Keratinocyte (primary cell): ENCODE measurements at regions not wholly inside any gene's neighbourhood (a gene's known extent, or its start where the extent isn't known, plus 50 kb on each side); places are given as distances from the start of the nearest gene placed in this dataset.

Source experiments
- DNase-seq: peaks from one replicate; pipeline ENCODE4 v3.0.0-alpha.2; 2011; ENCODE audit warnings: low read depth, missing footprints, low spot score
- FAIRE-seq: peaks from 2 replicates; lab custom pipeline; 2011; peaks lifted over from hg19 to GRCh38; lab: Jason Lieb, UNC
- H2AFZ ChIP-seq: 2 replicates; pipeline ENCODE4 v1.6.0; 2012; ENCODE audit warnings: low read length, control low read depth, inconsistent platforms; ENCODE audit not compliant: control insufficient read depth
- H3K27ac ChIP-seq: 2 replicates; pipeline ENCODE4 v1.5.1; 2011; ENCODE audit warnings: low read length; ENCODE audit not compliant: control insufficient read depth, insufficient read depth
- H3K27me3 ChIP-seq: 3 replicates; pipeline ENCODE4 v1.6.0; 2011; ENCODE audit warnings: low read length; ENCODE audit not compliant: control insufficient read depth, insufficient read depth; ENCODE audit errors: extremely low read depth
- H3K36me3 ChIP-seq, 2 experiments: 2 replicates in 1 of 2; 3 replicates in 1 of 2; pipeline ENCODE4 v1.5.1; 2011; ENCODE audit warnings: low read length in 2 of 2, mild to moderate bottlenecking in 1 of 2; ENCODE audit not compliant: control insufficient read depth in 2 of 2, insufficient read depth in 2 of 2; ENCODE audit errors: extremely low read depth in 1 of 2
- H3K4me1 ChIP-seq: 3 replicates; pipeline ENCODE4 v1.5.1; 2011; ENCODE audit warnings: low read length; ENCODE audit not compliant: control insufficient read depth, insufficient read depth; ENCODE audit errors: extremely low read depth
- H3K4me2 ChIP-seq: 3 replicates; pipeline ENCODE4 v1.6.0; 2011; ENCODE audit warnings: low read depth, low read length; ENCODE audit not compliant: control insufficient read depth, insufficient read depth; ENCODE audit errors: extremely low read depth
- H3K4me3 ChIP-seq, 3 experiments: fragments of 200-600 bp in 1 of 3; sonication (generic) in 1 of 3; 2 replicates in 2 of 3; 3 replicates in 1 of 3; pipeline ENCODE4 v1.5.1; 2011 to 2016; ENCODE audit warnings: low read length in 3 of 3, mild to moderate bottlenecking in 3 of 3, control low read depth in 2 of 3, inconsistent platforms in 1 of 3, low read depth in 1 of 3, mixed read lengths in 1 of 3, mixed run types in 1 of 3, moderate library complexity in 1 of 3; ENCODE audit not compliant: control insufficient read depth in 2 of 3, insufficient read depth in 2 of 3; ENCODE audit errors: extremely low read depth in 1 of 3
- H3K79me2 ChIP-seq: 2 replicates; pipeline ENCODE4 v1.6.0; 2012; ENCODE audit warnings: low read length; ENCODE audit not compliant: control insufficient read depth, insufficient read depth
- H3K9ac ChIP-seq: 3 replicates; pipeline ENCODE4 v1.6.0; 2011; ENCODE audit warnings: low read length; ENCODE audit not compliant: control insufficient read depth, insufficient read depth; ENCODE audit errors: extremely low read depth
- H3K9me1 ChIP-seq: 3 replicates; pipeline ENCODE4 v1.6.0; 2011; ENCODE audit warnings: low read length; ENCODE audit not compliant: control insufficient read depth, insufficient read depth; ENCODE audit errors: extremely low read depth
- H3K9me3 ChIP-seq: 2 replicates; pipeline ENCODE4 v1.5.1; 2012; ENCODE audit warnings: low read depth, low read length; ENCODE audit not compliant: control insufficient read depth
- H4K20me1 ChIP-seq: 3 replicates; pipeline ENCODE4 v1.6.0; 2011; ENCODE audit warnings: low read length; ENCODE audit not compliant: control insufficient read depth, insufficient read depth; ENCODE audit errors: extremely low read depth
- CTCF ChIP-seq, 3 experiments: IDR thresholded peaks in 1 of 3; conservative IDR thresholded peaks in 1 of 3; optimal IDR thresholded peaks in 1 of 3; 2 replicates in 2 of 3; 3 replicates in 1 of 3; pipeline versions ENCODE3 to v1.5.1; 2011; ENCODE audit warnings: low read length in 3 of 3, mild to moderate bottlenecking in 3 of 3, moderate library complexity in 2 of 3, control low read depth in 1 of 3, inconsistent platforms in 1 of 3; ENCODE audit not compliant: insufficient read depth in 2 of 3; ENCODE audit errors: extremely low read depth in 1 of 3
- EZH2 ChIP-seq: IDR thresholded peaks from one replicate; pipeline ENCODE4 v1.6.1; 2012; ENCODE audit warnings: inconsistent platforms, mild to moderate bottlenecking, low read length, moderate library complexity
- dilution Hi-C: fragments of 300-500 bp; cut with MboI; formaldehyde crosslinking; loops from one replicate; pipeline ENCODE4 v1.7.0; 2020; ENCODE audit warnings: low sequenced_read_pairs; ENCODE audit not compliant: extremely low pct_ligation_motif_present

GRCh38 chr6:168834042-168834587, 393.1 kb downstream of the SMOC2 start:
- TF ChIP-seq CTCF (optimal IDR thresholded peaks at IDR 0.05 in 1 of 3, IDR thresholded peaks at IDR 0.05 in 1 of 3, conservative IDR thresholded peaks at IDR 0.05 in 1 of 3; ENCODE audit: extremely low read depth in 1 of 3, insufficient read depth in 2 of 3, low read length in 3 of 3) (no peak), EZH2 (no peak)
- H2AFZ ChIP-seq, result no peak overlapping the region
- H3K4me1 ChIP-seq, result no peaks in the 10 kb centered on the region
- H3K36me3 ChIP-seq, result no peaks in the 10 kb centered on the region
- no peaks in the 10 kb centered on the region for H3K27me3 ChIP-seq
- H3K27ac ChIP-seq, result no peak overlapping the region
- no peak overlapping the region for H3K9ac ChIP-seq
- no peak for DNase-seq
- H3K4me2 ChIP-seq, result no peak overlapping the region
- dilution Hi-C loops, result no loop called here
- no peak overlapping the region for H3K4me3 ChIP-seq
- no peaks in the 10 kb centered on the region for H3K9me1 ChIP-seq
- H3K9me3 ChIP-seq, result no peaks in the 10 kb centered on the region
- no peaks in the 10 kb centered on the region for H4K20me1 ChIP-seq
- FAIRE-seq, result no peak
- H3K79me2 ChIP-seq, result no peaks in the 10 kb centered on the region

DNA sequence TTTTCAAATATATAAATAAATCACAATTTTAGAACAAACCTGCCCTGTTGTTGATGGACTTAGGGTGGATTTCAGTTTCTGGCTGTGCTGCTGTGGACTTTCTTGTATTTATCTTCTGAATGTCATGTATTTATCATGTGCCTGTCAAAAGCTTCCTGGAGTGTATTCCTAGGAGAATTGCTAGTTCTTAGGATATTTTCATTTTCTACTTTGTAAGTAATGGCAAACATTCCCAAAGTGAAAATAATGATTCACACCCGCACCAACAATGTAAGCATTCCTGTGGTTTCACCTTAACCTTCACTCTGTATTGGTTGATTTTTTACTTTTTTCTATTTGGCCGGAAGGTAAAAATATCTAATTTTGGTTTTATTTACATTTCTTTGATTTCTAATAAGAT, 387.8 kb downstream of the SMOC2 start:
- TF ChIP-seq CTCF (optimal IDR thresholded peaks at IDR 0.05 in 1 of 3, IDR thresholded peaks at IDR 0.05 in 1 of 3, conservative IDR thresholded peaks at IDR 0.05 in 1 of 3; ENCODE audit: extremely low read depth in 1 of 3, insufficient read depth in 2 of 3, low read length in 3 of 3), result no peak
- no peak for TF ChIP-seq EZH2
- no peak overlapping the region for H2AFZ ChIP-seq
- H3K9me3 ChIP-seq, result no peaks in the 10 kb centered on the region
- no peak for FAIRE-seq
- no peaks in the 10 kb centered on the region for H3K27me3 ChIP-seq
- H3K36me3 ChIP-seq, result no peaks in the 10 kb centered on the region
- no peaks in the 10 kb centered on the region for H4K20me1 ChIP-seq
- no peak overlapping the region for H3K9ac ChIP-seq
- H3K27ac ChIP-seq, result no peak overlapping the region
- H3K79me2 ChIP-seq, result no peaks in the 10 kb centered on the region
- H3K4me2 ChIP-seq, result no peak overlapping the region
- no peaks in the 10 kb centered on the region for H3K9me1 ChIP-seq
- H3K4me1 ChIP-seq, result no peaks in the 10 kb centered on the region
- H3K4me3 ChIP-seq, result no peak overlapping the region
- no peak for DNase-seq
- dilution Hi-C loops, result no loop called here
